ENCODE measurements at regions not wholly inside any gene's neighbourhood (a gene's known extent, or its start where the extent isn't known, plus 50 kb on each side); places are given as distances from the start of the nearest gene placed in this dataset.
"Not testable (repeated sequence)": the region's sequence is repeated elsewhere in the genome, so short reads cannot be mapped to it uniquely, and the experiment has no call there.

DNA sequence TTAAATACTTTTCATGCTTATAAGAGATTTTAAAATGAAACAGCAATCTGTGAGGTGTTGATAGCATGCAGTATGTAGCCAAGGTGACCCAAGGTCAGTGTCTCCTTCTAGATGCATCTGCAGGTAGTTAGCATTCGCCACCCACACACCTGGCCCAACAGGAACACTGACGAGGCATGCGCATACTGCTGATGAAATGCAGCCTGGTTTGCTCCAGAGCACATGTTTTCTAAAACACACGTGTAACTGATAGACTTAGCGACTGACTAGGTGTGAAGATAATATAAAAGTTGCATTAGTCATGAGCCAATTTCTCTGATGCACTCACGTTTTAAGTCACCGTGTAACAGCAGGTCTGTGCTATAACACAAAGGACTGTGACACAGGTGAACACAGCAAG lies 77.1 kb upstream of the RPS6KA2 start:
- H3K4me3 ChIP-seq (ENCODE audit: low read depth, low read length): no peak overlapping the region
- TF ChIP-seq, protein P1, sequence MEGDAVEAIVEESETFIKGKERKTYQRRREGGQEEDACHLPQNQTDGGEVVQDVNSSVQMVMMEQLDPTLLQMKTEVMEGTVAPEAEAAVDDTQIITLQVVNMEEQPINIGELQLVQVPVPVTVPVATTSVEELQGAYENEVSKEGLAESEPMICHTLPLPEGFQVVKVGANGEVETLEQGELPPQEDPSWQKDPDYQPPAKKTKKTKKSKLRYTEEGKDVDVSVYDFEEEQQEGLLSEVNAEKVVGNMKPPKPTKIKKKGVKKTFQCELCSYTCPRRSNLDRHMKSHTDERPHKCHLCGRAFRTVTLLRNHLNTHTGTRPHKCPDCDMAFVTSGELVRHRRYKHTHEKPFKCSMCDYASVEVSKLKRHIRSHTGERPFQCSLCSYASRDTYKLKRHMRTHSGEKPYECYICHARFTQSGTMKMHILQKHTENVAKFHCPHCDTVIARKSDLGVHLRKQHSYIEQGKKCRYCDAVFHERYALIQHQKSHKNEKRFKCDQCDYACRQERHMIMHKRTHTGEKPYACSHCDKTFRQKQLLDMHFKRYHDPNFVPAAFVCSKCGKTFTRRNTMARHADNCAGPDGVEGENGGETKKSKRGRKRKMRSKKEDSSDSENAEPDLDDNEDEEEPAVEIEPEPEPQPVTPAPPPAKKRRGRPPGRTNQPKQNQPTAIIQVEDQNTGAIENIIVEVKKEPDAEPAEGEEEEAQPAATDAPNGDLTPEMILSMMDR (IDR thresholded peaks at IDR 0.05; ENCODE audit: borderline replicate concordance, insufficient read depth, low read depth, low read length): no peak

DNA sequence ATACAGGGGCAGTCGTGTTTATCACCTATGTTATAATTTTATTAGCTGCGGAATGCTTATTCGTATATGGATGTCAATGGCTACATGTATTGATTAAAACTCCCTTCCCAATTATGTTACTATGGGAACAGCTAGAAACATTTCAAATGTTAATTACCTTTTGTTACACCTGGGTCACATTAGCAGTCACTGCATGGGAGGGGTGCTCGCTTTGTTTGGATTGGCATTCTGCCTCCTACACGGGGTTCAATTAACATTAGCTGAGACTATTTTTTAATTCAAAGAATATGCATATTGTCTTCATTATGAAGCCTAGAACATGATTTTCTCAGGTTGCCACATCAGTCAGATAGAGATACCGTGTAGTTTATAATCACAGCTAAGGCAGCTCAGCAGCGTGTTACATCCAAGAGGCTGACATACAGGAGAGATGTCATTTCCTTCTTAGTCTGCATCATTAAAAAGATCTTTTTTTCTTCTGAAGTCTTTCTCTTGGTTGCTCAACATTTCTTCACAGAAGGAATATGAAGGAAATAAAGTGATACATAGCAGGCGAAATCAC lies 76.2 kb upstream of the RPS6KA2 start:
- H3K4me3 ChIP-seq (ENCODE audit: low read depth, low read length): no peak overlapping the region
- TF ChIP-seq, protein P1 (IDR thresholded peaks at IDR 0.05; ENCODE audit: borderline replicate concordance, insufficient read depth, low read depth, low read length): no peak

DNA sequence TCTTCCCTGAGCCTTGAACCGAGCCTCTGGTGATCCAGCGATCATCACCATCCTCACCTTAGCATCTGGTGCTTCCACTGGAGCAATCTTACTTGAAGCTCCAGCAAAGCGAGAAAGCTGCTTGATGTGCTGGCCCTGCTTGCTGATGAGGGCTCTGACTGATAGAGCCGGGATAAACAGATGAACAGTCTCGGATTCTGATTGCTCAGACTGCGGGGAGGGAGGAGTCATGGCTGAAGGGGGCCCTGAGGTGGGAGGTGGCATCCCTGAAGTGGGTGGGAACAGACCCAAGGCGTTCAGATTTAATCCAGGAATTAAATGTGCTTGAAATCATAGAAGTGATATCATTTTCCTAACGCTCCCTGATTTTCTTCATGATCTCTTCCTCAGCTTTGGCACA lies 74.4 kb upstream of the RPS6KA2 start:
- not testable (repeated sequence) for H3K4me3 ChIP-seq (ENCODE audit: low read depth, low read length)

DNA sequence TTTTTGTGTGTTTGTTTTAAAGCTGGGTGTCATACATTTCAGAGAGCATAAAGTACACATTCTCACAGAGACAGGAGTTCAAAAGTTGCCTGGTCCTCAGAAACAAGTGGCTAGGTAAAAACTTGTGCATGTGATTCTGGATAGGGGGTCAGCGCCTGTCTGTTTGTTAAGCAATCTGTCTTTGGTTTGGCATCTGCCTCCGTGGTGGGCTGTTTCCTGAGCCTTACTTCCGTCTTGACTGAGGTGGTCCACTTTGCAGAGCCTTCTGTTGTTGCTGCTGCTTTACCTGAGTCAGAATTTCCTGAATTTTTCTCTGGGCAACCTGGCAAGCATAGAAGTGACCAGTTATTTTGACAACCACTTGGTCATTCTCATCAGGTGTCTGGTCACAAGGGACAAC lies 73.8 kb upstream of the RPS6KA2 start:
- not testable (repeated sequence) for H3K4me3 ChIP-seq (ENCODE audit: low read depth, low read length)

DNA sequence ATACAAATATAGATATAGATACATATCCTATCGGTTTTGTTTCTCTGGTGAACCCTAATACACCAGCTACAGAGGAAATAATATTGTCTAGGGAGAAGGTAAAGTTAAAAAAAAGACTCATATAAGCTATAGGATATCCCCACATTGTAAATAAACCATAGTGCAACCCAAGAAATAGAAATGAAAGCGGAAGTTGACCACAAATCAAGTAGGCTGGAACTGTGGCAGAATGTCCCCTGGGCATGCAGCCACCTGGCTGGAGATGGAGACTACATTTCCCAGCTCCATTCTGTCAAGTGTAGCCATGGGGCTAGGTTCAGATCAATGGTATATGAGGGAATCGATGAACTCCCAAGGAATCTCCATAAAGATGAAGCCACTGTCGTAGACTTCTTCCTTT lies 70.1 kb upstream of the RPS6KA2 start:
- no peak overlapping the region for H3K4me3 ChIP-seq (ENCODE audit: low read depth, low read length)
- TF ChIP-seq, protein P1 (IDR thresholded peaks at IDR 0.05; ENCODE audit: borderline replicate concordance, insufficient read depth, low read depth, low read length): no peak

DNA sequence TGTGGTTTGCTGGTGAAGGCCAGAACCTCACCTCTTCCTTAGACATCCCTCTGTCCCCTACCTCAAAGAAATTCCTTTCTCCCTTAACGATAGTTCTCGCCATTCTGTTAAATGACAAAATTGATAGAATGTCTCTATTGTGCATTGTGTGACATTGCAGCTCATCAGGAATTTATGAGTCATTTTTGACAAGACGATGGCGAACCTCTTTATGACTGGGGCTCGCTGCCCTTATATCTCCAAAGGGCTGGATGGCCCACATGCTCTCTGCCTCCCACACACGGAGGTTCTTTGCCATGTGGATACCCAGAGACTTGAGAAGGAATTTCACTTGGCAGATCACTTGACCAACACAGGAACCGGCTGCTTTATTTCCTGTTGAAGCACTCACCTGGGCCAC lies 66.8 kb upstream of the RPS6KA2 start:
- TF ChIP-seq, protein P1 (IDR thresholded peaks at IDR 0.05; ENCODE audit: borderline replicate concordance, insufficient read depth, low read depth, low read length): no peak
- H3K4me3 ChIP-seq (ENCODE audit: low read depth, low read length): no peak overlapping the region

DNA sequence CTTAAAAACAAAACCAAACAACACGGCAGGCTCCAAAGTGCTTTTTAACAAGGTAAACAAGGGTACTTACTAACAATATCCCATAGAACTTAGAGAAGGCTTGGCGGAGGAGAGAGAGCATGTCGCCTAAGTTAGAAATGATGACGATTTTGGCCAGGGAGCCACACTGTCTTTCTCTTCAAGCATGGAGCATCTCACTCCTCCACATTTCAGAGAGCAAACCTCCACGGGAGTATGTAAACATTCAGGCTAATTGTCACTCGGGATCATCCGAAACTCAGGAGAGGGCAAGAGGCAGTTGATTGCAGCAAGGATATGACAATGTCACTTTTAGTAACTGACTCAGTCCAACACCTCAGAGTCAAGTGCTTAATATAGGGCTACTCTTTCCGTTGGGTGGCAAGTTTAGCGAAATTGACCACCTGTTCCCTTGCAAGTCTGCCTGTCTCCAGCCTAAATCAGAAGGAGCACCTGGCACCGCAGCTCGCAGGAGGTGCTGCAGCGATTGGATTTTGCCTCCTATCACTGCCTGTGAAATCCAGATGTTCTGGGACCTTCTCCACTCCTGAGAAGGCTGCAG lies 65.8 kb upstream of the RPS6KA2 start:
- no peak overlapping the region for H3K4me3 ChIP-seq (ENCODE audit: low read depth, low read length)
- TF ChIP-seq, protein P1 (IDR thresholded peaks at IDR 0.05; ENCODE audit: borderline replicate concordance, insufficient read depth, low read depth, low read length): no peak

DNA sequence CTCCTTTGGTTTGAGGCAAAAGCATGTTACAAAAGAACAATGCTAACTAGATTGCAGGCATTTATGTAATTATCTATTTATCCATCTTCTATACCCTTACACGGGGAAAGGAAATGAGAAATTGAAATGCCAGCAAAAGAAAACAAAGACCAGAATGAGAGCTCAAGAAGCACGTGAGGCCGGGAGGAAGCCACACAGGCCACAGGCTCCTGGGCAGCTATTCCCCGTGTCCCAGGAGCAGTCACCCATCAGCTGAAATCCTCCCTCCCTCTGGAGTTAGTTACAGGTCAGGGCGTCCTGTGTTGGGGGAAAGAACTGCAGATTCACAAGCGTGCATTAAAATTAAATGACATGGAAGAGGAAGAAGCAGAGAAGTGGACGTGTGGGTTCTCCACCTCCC lies 64.7 kb upstream of the RPS6KA2 start:
- TF ChIP-seq, protein P1 (IDR thresholded peaks at IDR 0.05; ENCODE audit: borderline replicate concordance, insufficient read depth, low read depth, low read length): no peak

More for the DNA sequence above, 64.7 kb upstream of the RPS6KA2 start:
- no peak overlapping the region for H3K4me3 ChIP-seq (ENCODE audit: low read depth, low read length)
